ENCODE measurements at regions not wholly inside any gene's neighbourhood (a gene's known extent, or its start where the extent isn't known, plus 50 kb on each side); places are given as distances from the start of the nearest gene placed in this dataset.
"Not testable (repeated sequence)": the region's sequence is repeated elsewhere in the genome, so short reads cannot be mapped to it uniquely, and the experiment has no call there.

GRCh38 chr9:129451669-129452068 is 169.2 kb downstream of the C9orf50 start:
- no peak overlapping the region for H3K4me3 ChIP-seq (ENCODE audit: low read depth, low read length)
- no peak for DNase-seq (ENCODE audit: low read depth)
- no peak for TF ChIP-seq CTCF (IDR thresholded peaks at IDR 0.05; ENCODE audit: insufficient read depth, low read depth, low read length, missing control alignments)

- no peak for TF ChIP-seq CTCF (IDR thresholded peaks at IDR 0.05; ENCODE audit: insufficient read depth, low read depth, low read length, missing control alignments)
- H3K4me3 ChIP-seq (ENCODE audit: low read depth, low read length): no peak overlapping the region
- no peak for DNase-seq (ENCODE audit: low read depth)
Measured at GRCh38 chr9:129451089-129451656, 169.7 kb downstream of the C9orf50 start.

DNA sequence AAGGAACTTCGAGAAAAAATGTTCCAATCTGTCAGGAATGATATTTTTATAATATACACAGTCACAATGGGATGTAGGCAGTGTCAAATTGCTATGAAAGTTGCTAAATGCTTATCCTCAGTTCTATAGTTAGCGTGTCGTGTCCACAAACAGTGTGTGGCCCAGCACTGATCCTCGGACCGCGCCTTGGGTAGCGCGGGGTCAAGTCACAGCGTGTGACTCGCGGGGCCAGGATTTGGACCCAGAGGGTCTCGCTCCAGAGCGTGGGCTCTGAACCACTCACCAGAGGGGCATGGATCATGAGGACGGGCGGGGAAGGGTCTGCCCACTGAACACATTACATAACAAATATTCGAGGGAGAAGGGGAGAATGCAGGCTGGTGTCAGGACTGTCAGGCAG is 171.8 kb downstream of the C9orf50 start:
- TF ChIP-seq CTCF (IDR thresholded peaks at IDR 0.05; ENCODE audit: insufficient read depth, low read depth, low read length, missing control alignments): no peak
- DNase-seq (ENCODE audit: low read depth): no peak
- no peak overlapping the region for H3K4me3 ChIP-seq (ENCODE audit: low read depth, low read length)

- TF ChIP-seq CTCF (IDR thresholded peaks at IDR 0.05; ENCODE audit: insufficient read depth, low read depth, low read length, missing control alignments): no peak
- DNase-seq (ENCODE audit: low read depth): no peak
- no peak overlapping the region for H3K4me3 ChIP-seq (ENCODE audit: low read depth, low read length)
Measured at GRCh38 chr9:129446828-129447550, 173.9 kb downstream of the C9orf50 start.

- no peak for TF ChIP-seq CTCF (IDR thresholded peaks at IDR 0.05; ENCODE audit: insufficient read depth, low read depth, low read length, missing control alignments)
- no peak overlapping the region for H3K4me3 ChIP-seq (ENCODE audit: low read depth, low read length)
Measured at GRCh38 chr9:129445794-129446306, 175.1 kb downstream of the C9orf50 start.

GRCh38 chr9:129443515-129444164 is 177.3 kb downstream of the C9orf50 start:
- DNase-seq (ENCODE audit: low read depth); H3K4me3 ChIP-seq (ENCODE audit: low read depth, low read length): not testable (repeated sequence)

More at GRCh38 chr9:129445794-129446306, 175.1 kb downstream of the C9orf50 start:
- DNase-seq (ENCODE audit: low read depth): no peak

- no peak overlapping the region for H3K4me3 ChIP-seq (ENCODE audit: low read depth, low read length)
- no peak for TF ChIP-seq CTCF (IDR thresholded peaks at IDR 0.05; ENCODE audit: insufficient read depth, low read depth, low read length, missing control alignments)
- DNase-seq (ENCODE audit: low read depth): no peak
Measured at GRCh38 chr9:129442803-129443511, 177.9 kb downstream of the C9orf50 start.
